Medulla oblongata (tissue), 1 donor: ENCODE measurements at regions not wholly inside any gene's neighbourhood (a gene's known extent, or its start where the extent isn't known, plus 50 kb on each side); places are given as distances from the start of the nearest gene placed in this dataset.
"Not testable (repeated sequence)": the region's sequence is repeated elsewhere in the genome, so short reads cannot be mapped to it uniquely, and the experiment has no call there.

ENCODE experiments used
- DNase-seq: peaks from one replicate; pipeline ENCODE4 v3.0.0-alpha.2; 2015; ENCODE audit errors: extremely low spot score

- no peak for DNase-seq
Observed at GRCh38 chr21:31609081-31609480, 50.4 kb upstream of the SOD1 start.

DNA sequence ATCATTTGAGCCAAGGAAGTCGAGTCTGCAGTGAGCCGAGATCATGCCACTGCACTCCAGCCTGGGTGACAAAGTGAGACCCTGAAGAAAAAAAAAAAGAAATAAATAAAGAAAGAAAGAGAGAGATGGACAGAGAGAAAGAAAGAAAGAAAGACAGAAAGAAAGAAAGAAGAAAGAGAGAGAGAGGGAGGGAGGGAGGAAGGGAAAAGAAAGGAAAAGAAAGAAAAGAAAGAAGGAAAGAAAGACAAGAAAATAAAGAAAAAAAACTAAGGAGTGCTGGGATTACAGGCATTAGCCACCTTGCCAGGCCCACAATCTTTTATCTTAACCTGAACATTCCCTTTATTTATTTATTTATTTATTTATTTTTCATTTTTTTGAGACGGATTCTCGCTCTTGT is 51.7 kb upstream of the SOD1 start:
- DNase-seq, result no peak

DNA sequence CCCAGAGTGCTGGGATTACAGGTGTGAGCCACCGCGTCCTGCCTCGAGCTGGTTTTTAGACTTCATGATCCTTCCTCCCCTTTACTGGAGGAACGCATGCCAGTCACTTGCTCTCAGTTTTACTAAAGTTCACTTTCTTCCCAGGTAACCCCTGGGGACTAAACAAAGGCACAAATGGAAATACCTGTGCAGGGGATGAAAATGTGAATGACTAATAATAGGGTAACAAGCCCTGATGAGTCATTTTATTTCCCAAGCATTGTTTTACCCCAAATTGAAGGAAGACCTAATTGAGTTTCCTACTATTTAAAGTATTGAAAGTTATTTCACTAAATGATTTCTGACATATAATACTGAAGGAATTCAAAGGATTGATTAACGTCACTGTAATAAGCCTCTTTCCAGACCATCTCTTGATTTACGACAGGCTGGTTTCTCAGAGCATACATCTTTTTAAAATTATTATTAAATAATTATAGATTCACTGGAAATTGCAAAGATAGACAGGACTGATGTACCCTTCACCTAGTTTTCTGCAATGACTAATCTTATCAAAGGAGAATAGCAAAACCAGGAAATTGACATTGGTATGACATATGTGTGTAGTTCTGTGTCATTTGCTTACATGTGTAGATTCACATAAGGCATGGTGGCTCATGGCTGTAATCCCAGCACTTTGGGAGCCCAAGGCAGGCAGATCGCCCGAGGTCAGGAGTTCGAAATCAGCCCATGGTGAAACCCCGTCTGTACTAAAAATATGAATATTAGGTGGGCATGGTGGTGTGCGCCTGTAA is 53.2 kb upstream of the SOD1 start:
- DNase-seq, result no peak

DNA sequence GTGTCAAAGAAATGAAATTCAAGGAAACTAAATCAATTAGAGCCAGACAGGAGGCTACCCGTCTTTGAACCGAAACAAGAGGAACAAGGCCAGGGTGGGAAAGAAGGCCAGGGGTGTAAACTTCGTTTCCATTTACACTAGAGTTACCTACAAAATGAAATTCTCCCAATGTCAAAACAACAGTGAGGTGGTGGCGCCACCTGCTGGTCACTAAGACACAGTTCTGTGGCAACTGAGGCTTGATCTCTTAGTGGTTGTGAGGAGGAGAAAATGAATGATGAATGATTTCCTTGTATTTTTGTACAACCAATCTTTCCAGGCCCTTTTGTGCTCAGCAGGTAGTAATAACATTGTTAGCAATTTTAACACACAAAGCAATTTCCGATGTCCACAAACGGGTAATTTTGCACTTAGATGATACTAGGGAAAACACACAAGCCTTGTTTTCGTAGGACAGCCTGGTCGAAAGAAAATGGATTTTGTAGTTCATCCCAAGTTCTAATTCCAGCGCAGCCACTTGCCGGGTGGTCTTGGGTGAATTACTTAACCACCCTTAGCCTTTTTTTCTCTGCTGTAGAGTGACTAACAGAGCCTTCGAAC is 54.8 kb upstream of the SOD1 start:
- DNase-seq, result peak; percentile 83

DNA sequence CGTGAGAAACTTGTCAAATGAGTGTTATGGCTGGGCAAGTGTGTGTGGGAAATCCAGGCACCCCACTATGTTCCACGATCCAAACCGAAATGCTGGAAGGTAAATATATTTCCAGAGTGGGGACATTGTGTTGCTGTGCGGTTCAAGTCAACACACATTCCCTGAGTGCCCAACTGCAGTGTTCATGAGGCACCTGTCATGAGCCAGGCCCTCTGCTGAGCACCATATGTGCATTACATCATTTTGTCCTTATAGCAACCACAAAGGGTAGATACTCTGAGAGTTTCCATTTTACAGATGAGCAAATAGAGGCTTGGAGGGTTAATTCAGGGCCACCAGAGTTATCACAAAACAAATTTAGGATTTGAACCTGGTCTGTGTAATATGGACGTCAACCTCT is 59.9 kb upstream of the SOD1 start:
- no peak for DNase-seq

GRCh38 chr21:31599013-31599412 is 60.5 kb upstream of the SOD1 start:
- no peak for DNase-seq

GRCh38 chr21:31597683-31598082 is 61.8 kb upstream of the SOD1 start:
- no peak for DNase-seq

GRCh38 chr21:31596055-31596454 is 63.4 kb upstream of the SOD1 start:
- DNase-seq, result no peak

GRCh38 chr21:31594726-31595125 is 64.8 kb upstream of the SOD1 start:
- DNase-seq, result no peak

DNA sequence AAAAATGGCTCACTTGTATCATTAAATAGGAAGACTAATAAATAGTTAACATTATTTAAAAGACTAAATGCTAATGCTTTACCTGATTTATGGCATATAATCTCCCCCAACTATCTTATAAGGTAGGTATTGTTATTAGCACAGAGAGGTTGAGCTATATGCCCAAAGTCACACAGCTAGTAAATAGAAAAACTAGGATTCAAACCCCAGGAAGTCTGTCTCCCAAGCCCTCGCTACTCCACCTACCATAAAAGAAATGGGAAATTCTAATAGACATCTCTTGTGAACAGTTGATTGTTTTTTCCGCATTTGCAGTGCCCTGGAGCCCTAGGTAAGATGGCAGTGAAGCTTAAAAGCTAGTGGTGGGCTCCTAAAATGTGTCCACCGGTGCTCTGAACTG is 65.2 kb upstream of the SOD1 start:
- no peak for DNase-seq

- no peak for DNase-seq
Observed at GRCh38 chr21:31592963-31593560, 66.4 kb upstream of the SOD1 start.

- no peak for DNase-seq
Observed at GRCh38 chr21:31592516-31592915, 67.0 kb upstream of the SOD1 start.

DNA sequence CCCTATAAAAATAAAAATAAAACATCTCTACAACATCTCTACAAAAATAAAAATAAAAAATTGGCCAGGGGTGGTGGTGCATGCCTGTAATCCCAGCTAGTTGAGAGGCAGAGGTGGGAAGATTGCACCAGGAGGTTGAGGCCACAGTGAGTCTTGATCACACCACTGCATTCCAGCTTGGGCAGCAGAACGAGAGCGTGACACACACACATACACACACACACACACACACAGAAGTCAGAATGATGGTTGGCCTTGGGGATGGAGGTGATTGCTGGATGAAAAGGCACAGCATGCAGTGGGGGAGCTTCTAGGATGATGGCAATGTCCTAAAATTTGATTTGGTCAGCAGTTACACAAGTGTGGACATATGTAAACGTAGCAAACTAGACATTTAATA is 69.7 kb upstream of the SOD1 start:
- no peak for DNase-seq

DNA sequence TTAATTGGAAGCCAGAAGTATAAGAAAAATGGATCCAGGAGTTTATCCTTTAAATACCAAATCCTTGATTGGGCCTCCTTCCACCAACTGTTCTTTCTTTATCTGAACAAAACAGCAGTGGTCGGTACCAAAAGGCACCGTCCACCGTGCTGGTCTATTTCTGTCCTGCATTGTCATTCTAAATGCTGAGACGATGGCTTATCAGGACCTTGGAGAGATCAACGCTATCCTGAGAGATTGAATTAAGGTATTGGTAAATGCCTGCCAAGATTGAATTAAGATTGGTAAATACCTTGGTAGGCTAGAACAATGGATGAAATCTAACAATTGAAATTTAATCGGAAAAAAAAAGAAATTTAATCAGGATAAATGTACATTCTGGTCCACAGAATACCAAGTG is 73.4 kb upstream of the SOD1 start:
- no peak for DNase-seq

- not testable (repeated sequence) for DNase-seq
Observed at GRCh38 chr21:31583937-31584336, 75.6 kb upstream of the SOD1 start.

- no peak for DNase-seq
Observed at GRCh38 chr21:31583498-31583897, 76.0 kb upstream of the SOD1 start.

- DNase-seq, result peak; percentile 88
Observed at GRCh38 chr21:31580866-31581276, 78.6 kb upstream of the SOD1 start.

DNA sequence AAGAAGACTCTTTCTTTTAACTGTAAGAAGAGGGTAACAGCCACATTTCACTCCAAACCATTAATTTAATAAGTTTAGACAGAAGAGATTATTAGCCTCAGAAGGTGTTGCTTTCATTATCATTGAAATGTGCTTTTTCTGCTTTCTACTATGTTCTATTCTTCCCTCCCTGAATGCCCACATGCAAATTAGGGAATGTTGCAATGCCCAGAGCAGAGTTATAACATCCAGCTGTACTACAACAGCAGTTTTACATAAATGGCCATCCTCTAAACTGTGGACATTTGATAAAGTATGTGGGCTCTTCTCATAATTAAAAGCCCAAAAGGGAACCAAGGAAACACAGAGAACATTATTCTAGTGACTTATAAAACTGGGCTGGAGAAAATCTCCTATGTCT is 82.2 kb upstream of the SOD1 start:
- DNase-seq, result no peak

DNA sequence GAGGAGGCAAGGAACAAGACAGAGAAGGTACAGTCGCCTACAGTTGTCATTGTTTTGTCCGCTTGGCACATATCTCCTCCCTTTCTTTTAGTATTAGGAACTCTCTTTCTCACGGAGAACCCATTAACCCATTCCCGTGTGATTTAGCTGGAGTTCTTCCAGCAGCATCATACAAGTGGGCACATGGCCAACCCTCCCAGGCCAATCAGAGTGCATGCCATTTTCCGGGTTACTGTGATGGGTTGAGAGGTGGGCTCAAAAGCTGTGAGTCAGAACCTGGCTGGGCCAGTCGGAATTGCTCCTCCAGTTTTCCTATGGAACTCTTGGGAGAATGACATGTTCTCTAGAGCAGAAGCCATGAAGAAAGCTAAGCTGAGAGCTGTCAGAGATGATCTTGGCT is 83.1 kb upstream of the SOD1 start:
- DNase-seq, result no peak

DNA sequence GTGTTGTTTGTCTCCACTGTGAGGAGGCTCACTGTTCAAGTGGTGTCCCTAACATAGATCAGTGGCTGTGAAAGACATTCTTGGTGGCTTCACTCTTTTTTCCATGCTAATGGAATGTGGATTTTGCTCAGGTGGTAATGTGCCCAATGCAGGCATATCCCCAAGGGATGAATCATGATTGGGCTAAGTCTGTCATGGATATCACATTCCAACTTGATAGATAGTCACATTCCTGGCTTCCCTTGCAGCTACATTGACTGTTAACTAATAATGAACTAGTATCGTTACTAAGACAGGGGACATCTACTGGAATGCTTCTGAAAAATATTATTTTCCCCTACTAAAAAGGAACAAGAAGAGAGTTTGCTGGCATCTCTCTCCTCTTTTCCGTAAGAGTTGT is 86.3 kb upstream of the SOD1 start:
- no peak for DNase-seq

DNA sequence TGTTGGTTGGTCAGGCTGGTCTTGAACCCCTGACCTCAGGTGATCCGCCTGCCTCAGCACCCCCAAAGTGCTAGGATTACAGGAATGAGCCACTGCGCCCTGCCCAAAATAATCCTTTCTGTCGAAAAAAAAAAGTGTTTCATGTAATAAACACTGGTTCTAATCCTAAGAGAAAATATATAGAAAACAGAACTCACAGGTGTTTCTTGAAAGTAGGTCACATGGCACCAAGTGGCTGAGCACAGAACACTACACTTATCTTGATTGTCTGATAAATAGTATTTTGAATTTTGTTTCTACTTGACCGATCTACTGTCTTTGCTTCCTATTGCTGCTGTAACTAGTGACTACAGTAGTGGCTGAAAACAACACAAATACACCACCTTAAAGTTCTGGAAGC is 87.6 kb upstream of the SOD1 start:
- DNase-seq, result no peak

GRCh38 chr21:31570824-31571566 is 88.5 kb upstream of the SOD1 start:
- no peak for DNase-seq

DNA sequence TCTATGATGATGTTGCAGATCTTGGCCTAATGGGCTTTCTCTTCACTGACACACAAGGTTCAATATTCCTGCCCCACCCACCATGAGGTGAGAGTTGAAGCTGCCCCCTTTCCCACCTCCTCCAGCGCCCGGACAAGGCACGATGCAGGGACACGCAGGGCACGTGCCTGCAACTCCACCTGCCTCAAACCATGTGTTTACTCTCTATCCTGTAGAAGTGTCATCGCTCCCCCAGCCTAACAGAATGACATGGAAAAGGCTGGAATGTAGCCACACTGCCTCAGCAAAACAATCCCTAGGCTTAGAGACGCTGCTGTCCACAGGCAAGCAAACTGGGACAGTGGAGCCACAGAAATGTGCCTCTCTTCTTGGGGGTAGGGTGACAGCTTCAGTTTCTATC is 92.9 kb upstream of the SOD1 start:
- peak; percentile 20 for DNase-seq
